Esophagus (tissue), 2 donors: ENCODE measurements at regions not wholly inside any gene's neighbourhood (a gene's known extent, or its start where the extent isn't known, plus 50 kb on each side); places are given as distances from the start of the nearest gene placed in this dataset.
"Not testable (repeated sequence)": the region's sequence is repeated elsewhere in the genome, so short reads cannot be mapped to it uniquely, and the experiment has no call there.

Experiments used
- H3K27ac ChIP-seq, 2 donors: one replicate each; pipeline ENCODE4 v1.5.1; 2013; ENCODE audit warnings: low read depth in 2 of 2, mild to moderate bottlenecking in 2 of 2, inconsistent platforms in 1 of 2, low read length in 1 of 2, moderate library complexity in 1 of 2
- H3K27me3 ChIP-seq, 2 donors: one replicate each; pipeline ENCODE4 v1.6.1; 2013; ENCODE audit warnings: low read length in 2 of 2, control low read depth in 1 of 2, mild to moderate bottlenecking in 1 of 2; ENCODE audit not compliant: insufficient read depth in 2 of 2, control insufficient read depth in 1 of 2
- H3K36me3 ChIP-seq, 2 donors: one replicate each; pipeline ENCODE4 v1.6.1; 2013; ENCODE audit warnings: low read length in 1 of 2; ENCODE audit not compliant: control insufficient read depth in 2 of 2, insufficient read depth in 2 of 2
- H3K4me1 ChIP-seq, 2 donors: one replicate each; pipeline ENCODE4 v1.6.1; 2013; ENCODE audit warnings: low read length in 1 of 2; ENCODE audit not compliant: control insufficient read depth in 2 of 2, insufficient read depth in 2 of 2
- H3K4me3 ChIP-seq, 2 donors: one replicate each; pipeline ENCODE4 v1.5.1; 2013; ENCODE audit warnings: low read length in 2 of 2, mild to moderate bottlenecking in 2 of 2, low read depth in 1 of 2, moderate library complexity in 1 of 2
- H3K9me3 ChIP-seq, 2 donors: one replicate each; pipeline ENCODE4 v1.6.1; 2013; ENCODE audit warnings: mild to moderate bottlenecking in 2 of 2, low read depth in 1 of 2, low read length in 1 of 2, moderate library complexity in 1 of 2; ENCODE audit not compliant: control insufficient read depth in 2 of 2, insufficient read depth in 1 of 2
- WGBS, 2 donors: extraction: QIAGEN DNeasy Blood & Tissue Kit; methylation state at CpG; one replicate each; pipeline ENCODE4 v1.1.7; 2013; 5-methylcytosine and 5-hydroxymethylcytosine counted together
- donor health status: healthy with polysubstance abuse.
- donor health status: Bipolar disorder and iron deficiency.

DNA sequence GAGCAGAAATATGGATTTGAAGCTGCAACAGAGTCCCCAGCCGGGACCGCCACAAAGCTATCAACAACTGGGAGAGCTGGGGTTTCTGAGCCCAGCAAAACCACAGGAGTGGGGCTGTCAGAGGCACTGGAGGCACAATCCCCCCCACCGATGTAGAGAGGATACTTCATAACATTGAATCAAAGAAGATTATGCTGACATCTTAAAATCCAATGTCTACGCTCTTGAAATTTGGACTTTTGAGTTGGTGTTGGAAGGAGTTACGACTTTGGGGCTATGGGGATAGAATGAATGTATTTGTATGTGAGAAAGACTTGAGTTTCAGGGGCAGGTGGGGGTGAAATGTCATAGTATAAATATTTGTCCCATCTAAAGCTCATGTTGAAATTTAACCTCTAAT lies 1121.6 kb upstream of the CDH8 start:
- WGBS, 2 donors = 92 to 93% methylated on average over 5 of the region's 5 CpGs

DNA sequence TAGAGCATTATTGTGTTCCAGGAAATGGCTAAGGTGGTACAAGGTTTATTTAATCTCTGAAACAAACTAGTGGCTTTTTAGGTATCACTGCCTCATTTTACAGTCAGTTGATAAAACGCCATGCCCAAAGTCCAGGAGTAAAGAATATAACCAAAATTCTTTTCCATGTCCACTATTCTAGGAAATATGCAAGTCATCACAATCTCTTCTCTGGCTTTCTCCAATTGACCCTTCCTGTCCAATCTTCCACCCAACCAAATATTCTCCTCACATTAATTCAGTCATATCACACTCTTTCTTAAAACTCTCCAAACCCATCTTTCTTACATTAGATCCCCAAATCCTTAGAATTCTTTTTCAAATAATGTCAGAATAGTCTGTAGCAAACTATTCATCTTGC lies 1110.0 kb upstream of the CDH8 start:
- H3K27ac ChIP-seq = no peak overlapping the region
- H3K4me3 ChIP-seq = no peak overlapping the region
- WGBS, 2 donors = 71 to 75% methylated on average over 1 of the region's 1 CpG
- no peaks in the 10 kb centered on the region for H3K36me3 ChIP-seq
- no peaks in the 10 kb centered on the region for H3K27me3 ChIP-seq
- no peaks in the 10 kb centered on the region for H3K9me3 ChIP-seq
- H3K4me1 ChIP-seq = no peaks in the 10 kb centered on the region

More for the DNA sequence above, 1121.6 kb upstream of the CDH8 start:
- no peaks in the 10 kb centered on the region for H3K36me3 ChIP-seq
- no peak overlapping the region for H3K4me3 ChIP-seq
- H3K9me3 ChIP-seq = no peaks in the 10 kb centered on the region
- no peaks in the 10 kb centered on the region for H3K27me3 ChIP-seq
- H3K4me1 ChIP-seq = no peaks in the 10 kb centered on the region
- no peak overlapping the region for H3K27ac ChIP-seq

DNA sequence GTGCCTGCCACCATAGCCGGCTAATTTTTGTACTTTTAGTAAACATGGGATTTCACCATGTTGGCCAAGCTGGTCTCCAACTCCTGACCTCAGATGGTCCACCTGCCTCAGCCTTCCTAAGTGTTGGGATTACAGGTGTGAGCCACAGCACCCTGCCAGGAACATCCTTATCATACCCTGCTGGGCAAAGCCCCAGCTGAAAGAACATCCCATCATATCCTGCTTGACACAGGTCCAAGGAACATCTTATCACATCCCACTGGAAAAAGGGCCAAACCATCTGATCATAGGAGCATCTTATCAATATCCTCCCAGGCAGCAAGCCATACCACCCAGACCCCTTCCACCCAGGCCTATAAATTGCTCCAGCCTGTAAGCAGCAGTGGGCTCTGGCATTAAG lies 1109.2 kb upstream of the CDH8 start:
- Histone ChIP-seq H3K4me1 (no peaks in the 10 kb centered on the region), H3K27ac (no peak overlapping the region), H3K4me3 (no peak overlapping the region), H3K27me3 (no peaks in the 10 kb centered on the region), H3K9me3 (no peaks in the 10 kb centered on the region), H3K36me3 (no peaks in the 10 kb centered on the region)
- WGBS, 2 donors = 87 to 92% methylated on average over 1 of the region's 1 CpG

DNA sequence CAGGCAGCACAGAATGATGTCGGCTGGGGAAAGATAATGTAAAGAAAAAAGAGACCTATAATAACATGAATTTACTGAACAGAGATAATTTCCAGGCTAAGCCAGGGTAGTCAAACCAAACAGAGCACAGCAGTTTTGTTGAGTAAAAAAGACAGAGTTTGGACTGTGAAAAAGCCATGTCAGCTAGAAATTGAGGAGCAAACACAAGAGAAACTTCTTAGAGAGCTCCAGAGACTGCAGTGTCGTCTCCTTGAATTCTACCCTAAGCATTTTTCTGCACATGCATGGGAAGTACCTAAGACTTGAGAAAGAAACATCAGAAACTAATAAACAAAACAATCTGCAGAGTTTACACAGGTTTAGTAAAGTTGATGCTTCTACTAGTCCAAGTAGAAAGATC lies 1098.8 kb upstream of the CDH8 start:
- H3K4me3 ChIP-seq = no peak overlapping the region
- no peaks in the 10 kb centered on the region for H3K27me3 ChIP-seq
- H3K9me3 ChIP-seq = no peaks in the 10 kb centered on the region
- 68 to 77% methylated on average over 2 of the region's 2 CpGs for WGBS, 2 donors
- no peak overlapping the region for H3K27ac ChIP-seq
- no peaks in the 10 kb centered on the region for H3K4me1 ChIP-seq
- H3K36me3 ChIP-seq = no peaks in the 10 kb centered on the region

DNA sequence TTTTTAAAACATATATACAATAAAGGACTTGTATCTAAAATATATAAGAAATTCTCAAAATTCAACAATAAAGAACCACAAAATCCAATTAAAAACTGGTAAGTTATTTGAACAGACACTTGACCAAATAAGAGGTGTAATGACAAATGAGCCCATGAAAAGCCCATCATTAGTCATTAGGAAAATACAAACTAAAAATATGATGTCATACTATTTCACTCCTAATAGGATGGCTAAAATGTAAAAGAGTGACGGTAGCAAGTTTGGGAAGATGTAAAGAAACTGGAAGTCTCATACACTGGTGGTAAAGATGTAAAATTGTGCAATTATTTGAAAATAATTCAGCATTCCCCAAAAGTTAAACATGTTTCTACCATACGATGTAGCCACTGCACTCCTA lies 1095.3 kb upstream of the CDH8 start:
- no peaks in the 10 kb centered on the region for H3K4me1 ChIP-seq
- no peaks in the 10 kb centered on the region for H3K36me3 ChIP-seq
- no peak overlapping the region for H3K4me3 ChIP-seq
- WGBS, 2 donors = 81 to 83% methylated on average over 2 of the region's 2 CpGs
- no peak overlapping the region for H3K27ac ChIP-seq
- peaks cover 0 to 7% of the 10 kb centered on the region in 2 donors for H3K9me3 ChIP-seq
- H3K27me3 ChIP-seq = no peaks in the 10 kb centered on the region

DNA sequence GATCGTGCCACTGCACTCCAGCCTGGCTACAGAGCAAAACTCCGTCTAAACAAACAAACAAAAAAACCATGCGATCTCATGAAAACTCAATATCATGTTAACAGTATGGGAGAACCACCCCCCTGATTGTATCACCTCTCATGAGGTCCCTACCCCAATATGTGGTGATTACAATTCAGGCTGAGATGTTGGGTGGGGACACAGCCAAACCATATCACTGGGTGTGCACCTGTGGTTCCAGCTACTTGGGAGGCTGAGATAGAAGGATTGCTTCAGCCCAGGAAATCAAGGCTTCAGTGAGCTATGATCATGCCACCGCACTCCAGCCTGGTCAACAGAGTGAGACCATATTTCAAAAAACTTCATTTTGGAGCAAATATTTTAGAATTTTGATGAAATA lies 1094.7 kb upstream of the CDH8 start:
- Histone ChIP-seq H3K27ac (no peak overlapping the region), H3K36me3 (no peaks in the 10 kb centered on the region), H3K9me3 (peaks cover 0 to 7% of the 10 kb centered on the region in 2 donors), H3K4me1 (no peaks in the 10 kb centered on the region), H3K27me3 (no peaks in the 10 kb centered on the region), H3K4me3 (no peak overlapping the region)
- WGBS, 2 donors = 88 to 92% methylated on average over 4 of the region's 4 CpGs

DNA sequence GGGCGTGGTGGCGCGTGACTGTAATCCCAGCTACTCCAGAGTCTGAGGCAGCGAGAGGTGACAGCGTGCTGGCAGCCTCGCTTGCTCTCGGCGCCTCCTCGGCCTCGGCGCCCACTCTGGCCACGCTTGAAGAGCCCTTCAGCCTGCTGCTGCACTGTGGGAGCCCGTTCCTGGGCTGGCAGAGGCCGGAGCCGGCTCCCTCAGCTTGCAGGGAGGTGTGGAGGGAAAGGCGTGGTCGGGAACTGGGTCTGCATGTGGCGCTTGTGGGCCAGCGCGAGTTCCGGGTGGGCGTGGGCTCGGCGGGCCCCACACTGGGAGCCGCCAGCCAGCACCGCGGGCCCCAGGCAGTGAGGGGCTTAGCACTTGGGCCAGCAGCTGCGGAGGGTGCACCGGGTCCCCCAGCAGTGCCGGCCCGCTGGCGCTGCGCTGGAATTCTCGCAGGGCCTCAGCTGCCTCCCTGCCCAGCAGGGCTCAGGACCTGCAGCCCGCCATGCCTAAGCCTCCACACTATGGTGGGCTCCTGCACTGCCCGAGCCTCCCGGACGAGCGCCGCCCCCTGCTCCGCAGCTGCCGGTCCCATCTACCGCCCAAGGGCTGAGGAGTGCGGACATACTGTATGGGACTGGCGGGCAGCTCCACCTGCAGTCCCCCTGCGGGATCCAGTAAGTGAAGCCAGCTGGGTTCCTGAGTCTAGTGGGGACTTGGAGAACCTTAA lies 1093.3 kb upstream of the CDH8 start:
- Histone ChIP-seq H3K4me1 (no peaks in the 10 kb centered on the region), H3K36me3 (no peaks in the 10 kb centered on the region), H3K27ac (no peak overlapping the region), H3K9me3 (peaks cover 0 to 7% of the 10 kb centered on the region in 2 donors), H3K27me3 (no peaks in the 10 kb centered on the region), H3K4me3 (no peak overlapping the region)
- WGBS, 2 donors = 95 to 96% methylated on average over 40 to 46 of the region's 46 CpGs

DNA sequence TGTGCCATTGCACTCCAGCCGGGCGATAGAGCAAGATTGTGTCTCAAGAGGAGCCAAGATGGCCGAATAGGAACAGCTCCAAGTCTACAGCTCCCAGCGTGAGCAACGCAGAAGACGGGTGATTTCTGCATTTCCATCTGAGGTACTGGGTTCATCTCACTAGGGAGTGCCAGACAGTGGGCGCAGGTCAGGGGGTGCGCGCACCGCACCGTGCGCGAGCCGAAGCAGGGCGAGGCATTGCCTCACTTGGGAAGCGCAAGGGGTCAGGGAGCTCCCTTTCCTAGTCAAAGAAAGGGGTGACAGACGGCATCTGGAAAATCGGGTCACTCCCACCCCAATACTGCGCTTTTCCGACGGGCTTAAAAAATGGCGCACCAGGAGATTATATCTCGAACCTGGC lies 1083.7 kb upstream of the CDH8 start:
- WGBS, 2 donors = 94 to 95% methylated on average over 23 of the region's 23 CpGs
- not testable (repeated sequence) for H3K4me3 ChIP-seq, H3K27ac ChIP-seq

DNA sequence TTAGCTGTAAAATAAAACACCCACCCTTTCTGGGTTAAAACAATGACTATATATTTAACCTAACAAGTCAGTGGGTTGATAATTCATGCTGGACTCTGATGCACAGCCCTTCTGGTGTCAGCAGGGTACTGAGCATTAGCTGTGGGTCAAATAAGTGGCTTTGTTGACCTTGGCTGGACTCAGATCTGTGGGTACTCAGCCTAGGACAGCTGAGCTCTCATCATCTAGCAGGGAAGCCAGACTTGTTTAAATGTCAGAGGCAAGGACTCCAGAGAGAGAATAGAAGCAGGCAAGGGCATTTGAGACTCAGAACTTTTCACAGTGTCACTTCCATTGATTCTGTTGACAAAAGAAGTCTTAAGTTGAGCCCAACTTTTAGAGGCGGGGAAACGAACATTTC lies 1063.8 kb upstream of the CDH8 start:
- Histone ChIP-seq H3K9me3 (no peaks in the 10 kb centered on the region), H3K27me3 (no peaks in the 10 kb centered on the region), H3K27ac (no peak overlapping the region), H3K36me3 (no peaks in the 10 kb centered on the region), H3K4me1 (no peaks in the 10 kb centered on the region), H3K4me3 (no peak overlapping the region)
- 69 to 79% methylated on average over 2 of the region's 2 CpGs for WGBS, 2 donors

More for the DNA sequence above, 1083.7 kb upstream of the CDH8 start:
- H3K27me3 ChIP-seq, H3K4me1 ChIP-seq, H3K9me3 ChIP-seq, H3K36me3 ChIP-seq: not testable (repeated sequence)

DNA sequence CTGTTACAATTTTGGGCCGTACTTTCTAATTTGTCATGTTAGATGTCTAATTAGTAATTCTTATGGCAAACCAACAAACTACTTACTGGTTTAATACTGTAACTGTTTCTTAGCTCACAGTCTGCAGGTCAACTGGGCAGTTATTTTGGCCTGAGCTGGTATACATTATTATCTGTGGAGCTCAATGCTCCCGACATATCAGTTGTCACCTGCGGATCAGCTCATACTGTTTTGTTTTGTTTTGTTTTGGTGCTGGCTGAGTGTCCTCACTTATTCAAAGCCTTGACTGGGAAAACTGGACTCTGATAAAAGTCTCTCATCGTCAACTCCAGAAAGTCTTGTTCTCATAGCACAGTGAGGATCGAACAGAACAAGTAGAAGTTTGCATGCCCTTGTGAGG lies 1060.6 kb upstream of the CDH8 start:
- no peaks in the 10 kb centered on the region for H3K4me1 ChIP-seq
- no peak overlapping the region for H3K4me3 ChIP-seq
- no peaks in the 10 kb centered on the region for H3K27me3 ChIP-seq
- H3K27ac ChIP-seq = no peak overlapping the region
- H3K36me3 ChIP-seq = no peaks in the 10 kb centered on the region
- H3K9me3 ChIP-seq = no peaks in the 10 kb centered on the region
- 88 to 93% methylated on average over 5 of the region's 5 CpGs for WGBS, 2 donors
